ENCODE measurements at regions not wholly inside any gene's neighbourhood (a gene's known extent, or its start where the extent isn't known, plus 50 kb on each side); places are given as distances from the start of the nearest gene placed in this dataset.

DNA sequence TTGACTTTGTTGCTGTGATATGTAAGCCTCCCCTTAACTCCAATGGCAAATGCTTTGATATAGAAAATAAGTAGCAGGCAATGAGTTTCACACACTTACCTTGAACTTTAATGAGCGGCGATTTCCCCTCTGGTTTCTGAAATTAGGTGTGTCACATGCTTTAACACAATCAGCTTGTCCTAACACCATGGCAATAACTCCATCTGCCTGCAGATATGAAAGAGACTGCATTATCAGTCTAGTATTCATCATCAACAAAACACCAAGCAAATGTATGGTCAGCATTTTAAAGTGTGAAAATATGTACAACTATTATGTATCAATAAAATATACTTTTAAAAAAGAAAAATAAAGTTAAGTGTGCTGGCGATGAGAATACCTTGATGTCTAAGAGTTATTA lies 128.8 kb upstream of the FAM9B start:
- Mint-ChIP-seq H3K9me3 (no peaks in the 10 kb centered on the region), H3K27me3 (ENCODE audit: low read depth) (no peaks in the 10 kb centered on the region), H3K27ac (no peak overlapping the region), H3K4me1 (ENCODE audit: low read depth) (peaks cover 19% of the 10 kb centered on the region), H3K4me3 (no peak overlapping the region), H3K36me3 (ENCODE audit: low read depth) (peaks cover 5% of the 10 kb centered on the region)

DNA sequence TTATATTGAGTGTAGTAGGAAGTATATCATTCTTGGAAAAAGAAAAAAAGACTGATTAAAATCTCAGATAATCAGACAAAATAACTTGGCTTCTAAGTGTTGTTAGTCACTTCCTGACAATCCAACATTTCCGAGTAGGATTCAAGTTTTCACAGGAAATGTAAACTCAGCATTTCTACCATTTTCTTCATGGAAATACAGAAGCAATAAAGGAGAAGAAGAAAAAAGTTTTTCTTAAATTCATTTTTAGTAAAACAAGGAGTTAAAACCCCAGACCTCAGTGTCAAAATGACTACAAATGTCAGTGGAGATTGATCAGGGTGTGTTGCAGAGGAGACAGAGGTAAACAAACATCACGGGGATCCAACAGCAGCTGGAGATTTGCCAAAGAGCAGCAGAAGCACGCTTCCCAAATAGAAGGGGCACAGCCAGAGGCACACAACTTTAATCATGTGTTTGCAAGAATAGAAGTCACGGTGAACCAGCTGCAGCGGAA lies 129.3 kb upstream of the FAM9B start:
- H3K4me3 Mint-ChIP-seq = no peak overlapping the region
- H3K27ac Mint-ChIP-seq = no peak overlapping the region
- no peaks in the 10 kb centered on the region for H3K27me3 Mint-ChIP-seq (ENCODE audit: low read depth)
- H3K4me1 Mint-ChIP-seq (ENCODE audit: low read depth) = peaks cover 19% of the 10 kb centered on the region
- peaks cover 5% of the 10 kb centered on the region for H3K36me3 Mint-ChIP-seq (ENCODE audit: low read depth)
- no peaks in the 10 kb centered on the region for H3K9me3 Mint-ChIP-seq

DNA sequence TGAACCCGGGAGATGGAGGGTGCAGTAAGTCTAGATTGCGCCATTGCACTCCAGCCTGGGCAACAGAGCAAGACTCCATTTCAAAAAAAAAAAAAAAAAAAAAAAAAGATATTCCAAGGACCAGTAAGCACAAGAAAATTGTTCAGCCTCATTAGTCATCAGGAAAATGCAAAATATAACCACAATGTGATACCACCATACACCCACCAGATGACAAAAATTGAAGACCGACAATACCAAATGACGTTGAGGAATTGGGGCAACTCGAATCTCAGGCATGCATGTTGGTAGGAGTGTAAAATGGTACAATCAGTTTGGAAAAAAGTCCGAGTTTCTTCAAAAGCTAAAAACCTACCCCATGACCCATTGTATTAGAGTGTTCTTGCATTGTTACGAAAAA lies 130.2 kb upstream of the FAM9B start:
- peaks cover 4% of the 10 kb centered on the region for H3K9me3 Mint-ChIP-seq
- no peak overlapping the region for H3K4me3 Mint-ChIP-seq
- peaks cover 19% of the 10 kb centered on the region for H3K4me1 Mint-ChIP-seq (ENCODE audit: low read depth)
- no peak overlapping the region for H3K27ac Mint-ChIP-seq
- peaks cover 7% of the 10 kb centered on the region for H3K36me3 Mint-ChIP-seq (ENCODE audit: low read depth)
- H3K27me3 Mint-ChIP-seq (ENCODE audit: low read depth) = no peaks in the 10 kb centered on the region

GRCh38 chrX:9164533-9165426 lies 130.9 kb upstream of the FAM9B start:
- no peaks in the 10 kb centered on the region for H3K27me3 Mint-ChIP-seq (ENCODE audit: low read depth)
- H3K4me1 Mint-ChIP-seq (ENCODE audit: low read depth) = peaks cover 19% of the 10 kb centered on the region
- H3K36me3 Mint-ChIP-seq (ENCODE audit: low read depth) = peaks cover 7% of the 10 kb centered on the region
- H3K9me3 Mint-ChIP-seq = peaks cover 4% of the 10 kb centered on the region
- H3K27ac Mint-ChIP-seq = no peak overlapping the region
- H3K4me3 Mint-ChIP-seq = no peak overlapping the region

DNA sequence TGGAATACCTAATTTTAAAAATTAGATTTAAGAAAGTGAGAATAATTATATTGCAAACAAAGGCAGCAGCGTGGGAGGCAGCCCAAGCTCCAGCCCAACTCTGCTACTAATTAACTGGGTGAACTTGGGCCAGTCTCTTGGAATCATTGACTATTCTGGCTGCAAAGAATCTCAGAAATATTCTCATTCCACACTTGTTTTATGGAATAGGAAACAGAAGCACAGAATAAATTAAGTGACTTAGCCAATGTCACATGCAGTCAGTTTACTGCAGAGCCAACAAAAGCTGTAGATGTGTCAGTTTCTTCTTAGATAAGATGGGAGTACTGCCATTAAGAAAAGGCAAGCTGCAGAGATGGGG lies 132.6 kb upstream of the FAM9B start:
- H3K36me3 Mint-ChIP-seq (ENCODE audit: low read depth) = peaks cover 7% of the 10 kb centered on the region
- peaks cover 4% of the 10 kb centered on the region for H3K9me3 Mint-ChIP-seq
- no peaks in the 10 kb centered on the region for H3K27me3 Mint-ChIP-seq (ENCODE audit: low read depth)
- H3K4me1 Mint-ChIP-seq (ENCODE audit: low read depth) = peaks cover 19% of the 10 kb centered on the region
- H3K4me3 Mint-ChIP-seq = no peak overlapping the region
- no peak overlapping the region for H3K27ac Mint-ChIP-seq

DNA sequence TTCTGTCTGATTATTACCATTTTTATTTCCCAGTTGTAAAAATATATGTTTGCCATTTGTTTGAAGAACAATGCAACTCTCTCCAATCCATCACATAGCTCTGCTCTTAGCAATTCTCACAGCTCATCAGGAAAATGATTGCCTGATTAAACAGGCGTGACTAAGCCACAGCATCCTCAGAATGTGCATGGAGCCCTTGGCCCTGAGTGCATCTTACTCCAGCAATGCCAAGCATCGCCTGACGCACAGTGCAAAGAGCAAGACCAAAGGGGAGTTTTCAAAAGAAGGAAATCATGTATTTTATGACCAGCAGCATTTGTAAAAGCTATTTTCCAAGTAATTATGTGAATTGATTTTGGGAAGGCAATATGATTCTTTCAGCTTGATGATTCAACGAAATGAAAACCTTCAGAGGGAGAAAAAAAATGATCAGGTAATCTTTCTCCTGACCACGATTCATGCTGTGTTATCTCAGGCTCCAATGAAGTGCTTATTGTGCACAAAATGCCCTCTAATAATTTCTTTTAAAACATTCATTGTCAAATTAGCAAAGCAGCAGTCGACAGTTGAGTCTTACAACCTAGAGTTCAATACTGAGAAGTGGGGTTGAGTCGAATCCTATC lies 138.0 kb upstream of the FAM9B start:
- no peak overlapping the region for H3K27ac Mint-ChIP-seq
- no peak overlapping the region for H3K4me3 Mint-ChIP-seq
- no peaks in the 10 kb centered on the region for H3K27me3 Mint-ChIP-seq (ENCODE audit: low read depth)
- peaks cover 2% of the 10 kb centered on the region for H3K36me3 Mint-ChIP-seq (ENCODE audit: low read depth)
- peaks cover 4% of the 10 kb centered on the region for H3K9me3 Mint-ChIP-seq
- no peaks in the 10 kb centered on the region for H3K4me1 Mint-ChIP-seq (ENCODE audit: low read depth)

DNA sequence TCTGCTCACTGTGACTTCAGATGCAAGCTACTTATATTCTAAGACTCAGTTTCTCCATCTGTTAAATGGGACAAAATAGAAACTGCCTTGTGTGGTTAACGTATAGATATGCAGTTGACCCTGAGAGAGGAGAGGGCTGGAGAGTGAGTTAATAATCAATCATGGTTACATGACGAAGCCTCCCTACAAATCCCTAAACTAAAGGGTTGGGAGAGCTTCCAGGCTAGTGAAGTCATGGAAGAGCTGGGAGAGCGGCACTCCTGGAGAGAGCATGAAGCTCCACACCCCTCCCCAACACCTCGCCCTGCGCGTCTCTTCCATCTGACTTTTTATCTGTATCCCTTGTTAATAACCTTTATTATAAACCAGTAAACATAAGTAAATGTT lies 138.5 kb upstream of the FAM9B start:
- Mint-ChIP-seq H3K4me1 (ENCODE audit: low read depth) (no peaks in the 10 kb centered on the region), H3K27me3 (ENCODE audit: low read depth) (peaks cover under 1% of the 10 kb centered on the region), H3K9me3 (peaks cover 4% of the 10 kb centered on the region), H3K27ac (no peak overlapping the region), H3K36me3 (ENCODE audit: low read depth) (peaks cover 2% of the 10 kb centered on the region), H3K4me3 (no peak overlapping the region)

GRCh38 chrX:9180623-9181022 lies 146.7 kb upstream of the FAM9B start:
- Mint-ChIP-seq H3K9me3 (no peaks in the 10 kb centered on the region), H3K27me3 (ENCODE audit: low read depth) (peaks cover 4% of the 10 kb centered on the region), H3K4me3 (no peak overlapping the region), H3K27ac (no peak overlapping the region), H3K36me3 (ENCODE audit: low read depth) (no peaks in the 10 kb centered on the region), H3K4me1 (ENCODE audit: low read depth) (no peaks in the 10 kb centered on the region)

DNA sequence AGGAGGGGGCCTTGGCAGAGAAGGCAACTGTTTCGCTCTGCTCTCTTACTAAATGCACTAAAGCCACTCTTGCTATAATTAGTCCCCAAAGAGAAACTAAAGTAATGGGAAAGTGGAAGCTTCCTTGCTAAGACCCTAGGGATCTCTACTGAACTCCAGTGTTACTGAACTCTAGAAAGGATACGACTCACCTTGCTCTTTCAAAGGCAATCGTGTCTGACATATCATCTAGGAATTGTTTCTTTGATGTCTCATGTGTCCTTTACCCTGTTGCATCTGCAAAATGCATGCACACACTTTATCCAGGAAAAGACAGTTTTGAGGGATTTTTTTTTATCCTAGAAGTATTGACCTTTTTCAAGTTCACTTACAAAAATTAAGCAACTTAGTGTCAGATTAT lies 148.1 kb upstream of the FAM9B start:
- H3K27ac Mint-ChIP-seq = no peak overlapping the region
- H3K27me3 Mint-ChIP-seq (ENCODE audit: low read depth) = peaks cover 4% of the 10 kb centered on the region
- H3K4me3 Mint-ChIP-seq = no peak overlapping the region
- no peaks in the 10 kb centered on the region for H3K9me3 Mint-ChIP-seq
- H3K36me3 Mint-ChIP-seq (ENCODE audit: low read depth) = no peaks in the 10 kb centered on the region
- no peaks in the 10 kb centered on the region for H3K4me1 Mint-ChIP-seq (ENCODE audit: low read depth)

- Mint-ChIP-seq H3K9me3 (no peaks in the 10 kb centered on the region), H3K27ac (no peak overlapping the region), H3K4me1 (ENCODE audit: low read depth) (no peaks in the 10 kb centered on the region), H3K4me3 (no peak overlapping the region), H3K27me3 (ENCODE audit: low read depth) (peaks cover 4% of the 10 kb centered on the region), H3K36me3 (ENCODE audit: low read depth) (no peaks in the 10 kb centered on the region)
These were observed 149.6 kb upstream of the FAM9B start for GRCh38 chrX:9183481-9183880.

DNA sequence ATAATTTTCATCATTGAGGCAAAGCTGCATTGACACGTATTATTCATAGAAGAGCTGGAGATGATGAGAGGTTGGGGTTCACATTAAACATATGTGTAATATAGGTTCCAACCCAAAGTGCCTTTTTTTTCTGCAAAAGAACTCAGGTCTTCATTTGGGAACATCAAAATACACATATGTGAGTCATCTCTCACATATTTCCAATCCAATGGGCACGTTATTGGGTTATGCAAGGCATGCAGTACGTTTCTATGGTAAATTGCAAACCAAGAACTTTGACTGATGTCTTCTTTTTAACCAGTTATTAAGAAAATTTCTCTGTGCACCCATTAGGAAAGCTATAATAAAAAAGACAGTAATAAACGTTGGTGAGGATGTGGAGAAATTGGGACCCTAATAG lies 150.3 kb upstream of the FAM9B start:
- Mint-ChIP-seq H3K9me3 (no peaks in the 10 kb centered on the region), H3K27ac (no peak overlapping the region), H3K27me3 (ENCODE audit: low read depth) (peaks cover 6% of the 10 kb centered on the region), H3K4me3 (no peak overlapping the region), H3K4me1 (ENCODE audit: low read depth) (no peaks in the 10 kb centered on the region), H3K36me3 (ENCODE audit: low read depth) (no peaks in the 10 kb centered on the region)

DNA sequence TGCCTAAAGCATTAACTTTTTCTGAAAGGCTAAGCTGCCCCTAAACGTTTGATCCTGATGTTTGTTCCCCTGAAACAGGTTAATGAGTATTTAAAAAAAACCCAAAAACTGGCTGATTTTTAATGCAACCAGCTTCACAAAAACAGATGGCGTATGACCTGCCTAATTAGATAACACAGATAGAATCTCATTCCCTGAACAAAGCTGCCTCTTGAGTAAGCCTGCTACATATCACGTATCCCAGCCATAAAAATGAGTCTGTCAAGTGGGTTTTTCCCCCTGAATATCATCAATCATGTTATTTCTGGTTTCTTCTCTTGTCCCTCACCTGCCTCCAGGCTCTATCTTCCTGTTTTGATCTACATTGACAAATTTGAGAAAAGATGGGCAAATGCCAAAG lies 154.2 kb upstream of the FAM9B start:
- peaks cover 4% of the 10 kb centered on the region for H3K9me3 Mint-ChIP-seq
- H3K27me3 Mint-ChIP-seq (ENCODE audit: low read depth) = peaks cover 6% of the 10 kb centered on the region
- H3K4me1 Mint-ChIP-seq (ENCODE audit: low read depth) = no peaks in the 10 kb centered on the region

GRCh38 chrX:9189286-9189685 lies 155.4 kb upstream of the FAM9B start:
- H3K4me3 Mint-ChIP-seq = no peak overlapping the region
- H3K4me1 Mint-ChIP-seq (ENCODE audit: low read depth) = no peaks in the 10 kb centered on the region
- no peak overlapping the region for H3K27ac Mint-ChIP-seq
- peaks cover 4% of the 10 kb centered on the region for H3K9me3 Mint-ChIP-seq
- peaks cover 6% of the 10 kb centered on the region for H3K27me3 Mint-ChIP-seq (ENCODE audit: low read depth)
- H3K36me3 Mint-ChIP-seq (ENCODE audit: low read depth) = no peaks in the 10 kb centered on the region

More for the DNA sequence above, 154.2 kb upstream of the FAM9B start:
- no peaks in the 10 kb centered on the region for H3K36me3 Mint-ChIP-seq (ENCODE audit: low read depth)
- no peak overlapping the region for H3K4me3 Mint-ChIP-seq
- no peak overlapping the region for H3K27ac Mint-ChIP-seq

GRCh38 chrX:9191392-9191791 lies 157.5 kb upstream of the FAM9B start:
- Mint-ChIP-seq H3K4me1 (ENCODE audit: low read depth) (no peaks in the 10 kb centered on the region), H3K36me3 (ENCODE audit: low read depth) (no peaks in the 10 kb centered on the region), H3K9me3 (peaks cover 4% of the 10 kb centered on the region), H3K4me3 (no peak overlapping the region), H3K27ac (no peak overlapping the region), H3K27me3 (ENCODE audit: low read depth) (peaks cover 6% of the 10 kb centered on the region)

GRCh38 chrX:9195199-9195880 lies 161.4 kb upstream of the FAM9B start:
- H3K36me3 Mint-ChIP-seq (ENCODE audit: low read depth) = no peaks in the 10 kb centered on the region
- H3K4me1 Mint-ChIP-seq (ENCODE audit: low read depth) = no peaks in the 10 kb centered on the region
- H3K4me3 Mint-ChIP-seq = no peak overlapping the region
- peaks cover 4% of the 10 kb centered on the region for H3K9me3 Mint-ChIP-seq
- no peak overlapping the region for H3K27ac Mint-ChIP-seq
- no peaks in the 10 kb centered on the region for H3K27me3 Mint-ChIP-seq (ENCODE audit: low read depth)

All from T-helper 1 cell treated with Interleukin-12 subunit alpha and Interleukin-12 subunit beta and Interleukin-4 antibody, amounts not matched to agents 30 μg/mL and 1 μg/mL, for 36 hours (primary cell).